GM19438 (cell line): ENCODE measurements at regions not wholly inside any gene's neighbourhood (a gene's known extent, or its start where the extent isn't known, plus 50 kb on each side); places are given as distances from the start of the nearest gene placed in this dataset.
"Not testable (repeated sequence)": the region's sequence is repeated elsewhere in the genome, so short reads cannot be mapped to it uniquely, and the experiment has no call there.

Experiments
- ATAC-seq: cut with Tn5 transposase; IDR thresholded peaks from one replicate; pipeline ENCODE4 v1.9.1; 2021; ENCODE audit warnings: low read depth; ENCODE audit not compliant: unreplicated experiment

GRCh38 chr4:14903321-14903720 lies 99.0 kb upstream of the CPEB2 start:
- no peak for ATAC-seq

GRCh38 chr4:14906805-14907204 lies 95.5 kb upstream of the CPEB2 start:
- ATAC-seq = no peak

GRCh38 chr4:14908635-14909034 lies 93.6 kb upstream of the CPEB2 start:
- no peak for ATAC-seq

DNA sequence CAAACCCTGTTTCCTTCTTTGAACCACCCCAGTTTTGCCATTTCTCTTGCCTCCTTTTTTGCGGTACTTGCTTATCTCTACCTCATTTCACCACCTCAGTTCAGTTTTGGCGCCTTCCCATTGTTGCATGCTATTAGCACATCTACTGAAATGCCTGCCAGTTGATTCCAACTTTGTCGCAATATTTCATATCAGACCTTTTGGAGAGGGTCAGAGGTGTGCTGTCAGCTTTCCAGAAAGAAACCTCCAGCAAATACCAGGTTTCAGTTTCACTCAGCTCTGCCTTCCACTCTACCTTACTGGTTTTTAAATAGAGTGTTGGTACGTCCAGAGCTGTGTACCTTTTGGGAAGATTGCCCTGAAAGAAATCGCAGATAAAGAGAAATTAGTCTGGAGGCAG lies 91.9 kb upstream of the CPEB2 start:
- ATAC-seq = no peak

- no peak for ATAC-seq
Measured at GRCh38 chr4:14912426-14912825, 89.9 kb upstream of the CPEB2 start.

GRCh38 chr4:14915018-14915417 lies 87.3 kb upstream of the CPEB2 start:
- ATAC-seq = no peak

DNA sequence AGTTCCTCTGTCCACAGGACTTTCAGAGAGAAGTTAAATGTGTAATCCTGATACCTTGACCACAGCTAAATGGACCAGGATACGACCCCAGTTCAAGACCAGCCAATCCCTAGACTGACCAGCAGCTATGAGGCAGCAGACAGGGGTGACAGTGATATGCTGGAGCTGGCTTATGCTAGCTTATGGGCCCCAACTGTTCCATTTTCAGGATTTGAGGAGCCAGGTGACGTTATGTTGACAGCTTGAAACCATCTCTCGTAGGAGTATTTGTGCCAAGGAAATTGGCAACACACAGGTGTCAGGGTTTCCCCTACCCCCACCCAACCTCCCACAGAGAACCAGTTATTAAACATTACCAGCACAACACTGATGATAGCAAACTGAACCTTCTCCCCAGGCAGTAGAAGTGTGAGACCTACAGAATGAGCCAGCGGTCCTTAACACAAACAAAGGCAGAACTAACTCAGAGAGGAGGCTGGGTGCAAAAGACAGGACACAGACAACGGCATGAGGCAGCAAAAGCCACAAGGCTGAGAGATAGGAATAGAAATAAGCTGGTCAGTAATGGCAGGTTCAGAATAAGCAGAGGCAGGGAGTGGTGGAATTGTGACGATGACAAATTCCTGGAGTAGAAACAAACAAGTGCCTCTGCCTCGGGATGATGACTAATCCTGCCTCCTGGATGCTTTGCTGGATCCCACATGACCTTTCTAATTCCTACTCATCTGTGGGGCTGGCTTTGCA lies 85.6 kb upstream of the CPEB2 start:
- ATAC-seq = no peak

- ATAC-seq = no peak
Measured at GRCh38 chr4:14917298-14917633, 85.0 kb upstream of the CPEB2 start.

GRCh38 chr4:14918336-14918735 lies 83.9 kb upstream of the CPEB2 start:
- no peak for ATAC-seq

DNA sequence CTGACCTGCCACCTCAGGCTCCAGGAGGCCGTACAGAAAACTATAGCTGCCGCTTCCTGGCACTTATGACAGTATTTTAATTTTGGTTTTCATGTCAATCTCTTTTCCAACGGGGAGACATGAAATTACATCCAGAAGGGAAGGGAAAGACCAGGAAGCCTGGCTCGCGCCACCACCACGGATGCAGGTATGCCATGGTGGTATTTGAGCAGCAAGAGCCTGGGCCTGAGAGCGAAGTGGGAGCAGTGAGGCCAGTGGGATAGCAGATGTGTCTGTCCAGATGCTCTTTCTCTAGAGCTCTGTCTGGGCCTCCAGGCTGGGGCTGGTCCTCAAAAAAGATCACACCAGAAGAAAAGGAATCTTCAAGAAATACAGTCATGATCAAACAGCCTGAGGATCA lies 82.5 kb upstream of the CPEB2 start:
- no peak for ATAC-seq

DNA sequence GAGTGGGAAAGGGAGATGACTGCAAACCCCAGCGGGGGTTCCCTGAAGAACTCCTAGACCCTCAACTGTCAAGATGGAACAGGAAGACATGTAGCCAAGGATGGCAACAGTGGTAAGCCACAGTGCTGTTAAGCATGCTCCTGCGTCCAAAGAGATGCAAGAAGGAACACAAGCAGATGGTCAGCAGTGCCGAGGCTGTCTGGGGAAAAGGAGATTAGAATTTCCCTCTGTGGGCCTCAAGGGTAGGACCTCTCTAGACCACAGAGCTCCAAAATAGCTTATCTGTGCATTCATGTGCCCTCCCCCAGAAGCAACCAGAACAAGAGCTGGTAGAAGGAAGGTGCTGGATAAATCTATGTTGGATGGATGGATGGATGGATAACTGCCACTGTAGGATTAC lies 82.0 kb upstream of the CPEB2 start:
- no peak for ATAC-seq

- ATAC-seq = no peak
Measured at GRCh38 chr4:14920759-14921320, 81.4 kb upstream of the CPEB2 start.

DNA sequence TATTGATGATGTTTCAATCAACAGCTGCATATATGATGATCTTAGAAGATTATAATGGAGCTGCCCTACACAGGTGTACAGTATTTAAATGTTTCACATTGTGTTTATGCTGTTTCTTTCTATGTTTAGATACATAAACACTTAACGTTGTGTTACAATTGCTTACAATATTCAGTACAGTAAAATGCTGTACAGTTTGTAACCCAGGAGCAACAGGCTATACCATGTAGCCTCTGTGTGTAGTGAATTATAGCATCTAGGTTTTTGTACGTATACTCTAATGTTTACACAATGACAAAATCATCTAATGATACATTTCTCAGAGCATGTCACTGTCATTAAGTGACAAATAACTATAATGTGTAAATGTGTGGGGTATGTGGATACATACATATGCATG lies 80.5 kb upstream of the CPEB2 start:
- ATAC-seq = not testable (repeated sequence)

DNA sequence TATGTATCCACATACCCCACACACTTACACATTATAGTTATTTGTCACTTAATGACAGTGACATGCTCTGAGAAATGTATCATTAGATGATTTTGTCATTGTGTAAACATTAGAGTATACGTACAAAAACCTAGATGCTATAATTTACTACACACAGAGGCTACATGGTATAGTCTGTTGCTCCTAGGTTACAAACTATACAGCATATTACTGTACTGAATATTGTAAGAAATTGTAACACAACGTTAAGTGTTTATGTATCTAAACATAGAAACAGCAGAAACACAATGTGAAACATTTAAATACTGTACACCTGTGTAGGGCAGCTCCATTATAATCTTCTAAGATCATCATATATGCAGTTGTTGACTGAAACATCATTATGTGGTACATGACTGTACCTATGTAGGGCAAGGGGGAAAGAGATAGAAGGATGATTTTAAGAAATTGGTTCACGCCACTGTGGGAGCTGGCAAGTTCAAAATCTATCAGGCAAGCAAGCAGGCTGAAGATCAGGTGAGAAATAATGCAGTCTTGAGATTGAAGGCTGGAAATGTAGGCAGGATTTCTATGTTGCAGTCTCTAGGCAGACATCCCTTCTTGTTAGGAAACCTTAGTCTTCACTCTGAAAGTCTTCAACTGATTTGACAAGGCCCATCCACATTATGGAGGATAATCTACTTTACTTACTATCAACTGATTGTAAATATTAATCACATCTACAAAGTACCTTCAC lies 78.0 kb upstream of the CPEB2 start:
- ATAC-seq = no peak

GRCh38 chr4:14924812-14925344 lies 77.4 kb upstream of the CPEB2 start:
- ATAC-seq = no peak

DNA sequence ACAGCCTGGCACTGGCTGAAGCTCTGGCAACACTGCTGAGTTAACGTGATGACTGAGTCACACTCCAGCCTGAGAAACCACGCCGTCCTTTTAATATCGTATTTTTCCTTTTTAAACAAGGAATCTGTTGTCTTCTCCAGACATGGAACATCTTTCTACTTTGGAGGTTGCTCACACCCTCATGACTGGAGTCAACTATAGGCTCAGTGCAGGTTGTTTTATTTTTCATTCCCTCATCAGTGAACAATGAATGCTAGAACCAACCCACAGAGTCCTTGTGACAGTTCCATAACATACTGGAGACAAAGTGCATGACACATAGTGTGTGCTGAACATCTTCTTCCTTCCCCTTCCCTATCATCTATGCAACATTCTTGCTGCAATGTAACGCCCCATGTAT lies 76.8 kb upstream of the CPEB2 start:
- ATAC-seq = no peak

DNA sequence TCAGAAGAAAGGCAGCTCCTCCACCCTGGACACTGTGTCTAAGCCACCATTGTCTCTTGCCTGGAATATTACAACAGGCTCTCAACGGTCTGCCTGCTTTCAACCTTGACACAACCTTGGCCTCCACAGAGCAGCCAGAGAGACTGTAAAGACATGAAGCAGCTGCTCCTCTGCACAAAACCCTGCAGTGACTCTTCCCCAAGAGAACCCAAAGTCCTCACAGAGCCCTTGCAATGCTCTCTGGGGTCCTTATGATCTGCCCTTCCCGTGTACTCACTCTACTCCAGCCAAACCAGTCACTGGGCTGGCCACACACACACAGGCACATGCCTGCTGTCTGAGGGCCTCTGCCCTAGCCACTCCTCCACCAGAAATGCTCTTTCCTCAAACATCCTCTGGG lies 75.9 kb upstream of the CPEB2 start:
- no peak for ATAC-seq

DNA sequence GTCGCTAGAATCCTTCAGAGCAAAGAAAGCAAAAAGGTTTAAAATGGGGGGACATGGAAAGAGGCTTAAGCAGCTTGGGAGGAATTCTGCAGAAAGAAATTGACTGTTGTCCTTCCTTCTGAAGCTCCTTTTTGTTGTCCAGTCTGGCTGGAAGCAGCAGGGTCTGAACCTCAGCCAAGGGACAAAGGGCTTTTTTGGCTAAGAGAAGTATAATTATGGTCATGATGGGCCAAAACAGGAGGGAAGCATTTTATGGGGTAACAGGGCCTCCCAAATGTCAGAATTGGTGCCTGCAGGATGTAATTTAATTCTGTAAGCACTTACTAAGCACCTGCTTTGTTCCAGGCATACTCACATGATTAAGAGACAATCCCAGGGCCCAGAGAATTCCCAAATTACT lies 74.2 kb upstream of the CPEB2 start:
- no peak for ATAC-seq

GRCh38 chr4:14929669-14930068 lies 72.6 kb upstream of the CPEB2 start:
- no peak for ATAC-seq

DNA sequence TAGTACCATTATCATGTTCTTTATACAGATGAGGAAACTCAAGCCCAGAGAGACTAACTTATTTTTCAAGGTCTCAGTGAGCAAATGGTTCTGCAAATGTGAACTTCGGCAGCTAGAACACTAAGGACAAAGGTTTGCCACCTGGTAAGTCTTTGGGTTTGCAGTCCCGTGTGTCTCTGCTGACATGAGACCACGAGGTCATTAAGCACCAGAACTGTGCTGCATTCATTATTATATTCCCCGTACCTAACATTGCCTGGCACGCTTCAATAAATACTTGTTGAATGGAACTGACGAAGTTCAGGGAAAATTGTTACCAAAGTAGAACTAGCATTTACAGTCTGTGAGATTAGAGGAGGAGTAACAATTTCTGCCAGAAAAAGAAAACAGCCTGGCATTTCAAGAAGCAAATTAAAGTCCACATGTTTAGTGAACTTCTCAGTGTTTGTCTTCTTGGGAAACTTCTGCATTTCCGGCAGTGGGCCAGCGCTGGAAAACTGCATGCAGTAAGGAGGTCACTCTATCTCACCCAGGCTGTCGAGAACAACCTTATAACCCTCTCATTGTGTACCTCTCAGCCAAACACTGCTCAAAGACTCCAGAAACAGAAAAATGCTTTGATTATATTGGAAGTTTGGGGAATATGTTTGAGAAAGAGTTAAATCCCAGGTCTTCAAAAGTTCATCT lies 67.4 kb upstream of the CPEB2 start:
- no peak for ATAC-seq

- no peak for ATAC-seq
Measured at GRCh38 chr4:14943749-14944148, 58.5 kb upstream of the CPEB2 start.
